Thyroid gland (tissue), 4 donors: ENCODE measurements at regions not wholly inside any gene's neighbourhood (a gene's known extent, or its start where the extent isn't known, plus 50 kb on each side); places are given as distances from the start of the nearest gene placed in this dataset.

Experiments
- CTCF ChIP-seq, 6 experiments: fragments of 200-600 bp in 3 of 6; fragments of 450-650 bp in 3 of 6; sonication (generic) in 3 of 6; IDR thresholded peaks; one replicate each; pipeline ENCODE4 v1.5.1; 2016 to 2019; ENCODE audit warnings: antibody characterized with exemption in 6 of 6, mild to moderate bottlenecking in 2 of 6, inconsistent platforms in 1 of 6, moderate library complexity in 1 of 6
- POLR2A ChIP-seq, 2 donors: fragments of 450-650 bp; IDR thresholded peaks; one replicate each; pipeline ENCODE4 v1.6.1; 2017; ENCODE audit warnings: antibody characterized with exemption in 2 of 2, mild to moderate bottlenecking in 2 of 2, moderate library complexity in 1 of 2

- TF ChIP-seq CTCF (IDR thresholded peaks at IDR 0.05) (no peak), POLR2A (IDR thresholded peaks at IDR 0.05) (no peak)
Measured at GRCh38 chr13:58950911-58951310, 1212.8 kb downstream of the DIAPH3 start.
